IMR-90 (cell line): ENCODE measurements at regions not wholly inside any gene's neighbourhood (a gene's known extent, or its start where the extent isn't known, plus 50 kb on each side); places are given as distances from the start of the nearest gene placed in this dataset.

ENCODE experiments used
- ATAC-seq: fragments of 200-7000 bp; cut with Tn5 transposase; 2 replicates; pipeline ENCODE4 v1.9.1; 2020; ENCODE audit warnings: low read depth, mild to moderate bottlenecking, moderate library complexity
- BruUV-seq: library from RNA; stranded (reverse); fragments of 400-500 nt; replicated peaks from 2 replicates; lab custom pipeline; 2021; lab: Mats Ljungman, UMichigan
- CTCF ChIA-PET: fragments of 300-600 bp; formaldehyde crosslinking; extraction: SDS; loops from one replicate; lab custom pipeline; 2021; ENCODE audit warnings: antibody characterized with exemption; lab: Yijun Ruan, JAX
- POLR2A ChIA-PET: fragments of 300-600 bp; sonication (Branson Sonifier 250); formaldehyde crosslinking; loops from one replicate; lab custom pipeline; 2022; ENCODE audit warnings: antibody characterized with exemption; ENCODE audit not compliant: unreplicated experiment; lab: Charles Lee
- DNase-seq: peaks from one replicate; pipeline ENCODE4 v3.0.0; 2013
- H2AFZ ChIP-seq: replicated peaks from 2 replicates; pipeline ENCODE3; 2013; ENCODE audit warnings: low read length, mild to moderate bottlenecking; ENCODE audit not compliant: poor library complexity
- H2AK5ac ChIP-seq: 2 replicates; pipeline ENCODE4 v1.6.1; 2013; ENCODE audit warnings: low read depth, low read length, inconsistent platforms
- H2AK9ac ChIP-seq: replicated peaks from 2 replicates; pipeline ENCODE3; 2013; ENCODE audit warnings: mild to moderate bottlenecking, low read depth, low read length, moderate library complexity; ENCODE audit not compliant: poor library complexity
- H2BK120ac ChIP-seq: 2 replicates; pipeline ENCODE4 v1.6.1; 2013; ENCODE audit warnings: low read depth, low read length, inconsistent platforms
- H2BK15ac ChIP-seq: 3 replicates; pipeline ENCODE4 v1.6.1; 2013; ENCODE audit warnings: low read depth, low read length, inconsistent platforms
- H2BK20ac ChIP-seq: 2 replicates; pipeline ENCODE4 v1.6.1; 2013; ENCODE audit warnings: low read depth, mild to moderate bottlenecking, inconsistent platforms, low read length, moderate library complexity
- H2BK5ac ChIP-seq: 2 replicates; pipeline ENCODE4 v1.6.1; 2013; ENCODE audit warnings: mild to moderate bottlenecking, low read depth, low read length, inconsistent platforms; ENCODE audit not compliant: poor library complexity, severe bottlenecking
- H3K14ac ChIP-seq: replicated peaks from 2 replicates; pipeline ENCODE4 v1.6.1; 2013; ENCODE audit warnings: low read depth, low read length, inconsistent platforms
- H3K18ac ChIP-seq: 2 replicates; pipeline ENCODE4 v1.6.1; 2013; ENCODE audit warnings: low read depth, low read length, control low read depth
- H3K23ac ChIP-seq: 2 replicates; pipeline ENCODE4 v1.6.1; 2013; ENCODE audit warnings: low read depth, low read length, inconsistent platforms
- H3K27ac ChIP-seq: 2 replicates; pipeline ENCODE4 v1.5.1; 2013; ENCODE audit warnings: mild to moderate bottlenecking, control low read depth, low read length; ENCODE audit not compliant: insufficient read depth
- H3K27me3 ChIP-seq: 2 replicates; pipeline ENCODE4 v1.6.1; 2013; ENCODE audit warnings: low read length; ENCODE audit not compliant: control insufficient read depth, insufficient read depth
- H3K36me3 ChIP-seq: 2 replicates; pipeline ENCODE4 v1.6.1; 2013; ENCODE audit warnings: low read length, mixed read lengths; ENCODE audit not compliant: control insufficient read depth, insufficient read depth
- H3K4ac ChIP-seq: 2 replicates; pipeline ENCODE4 v1.6.1; 2013; ENCODE audit warnings: low read depth, low read length, inconsistent platforms
- H3K4me1 ChIP-seq: 2 replicates; pipeline ENCODE4 v1.6.1; 2013; ENCODE audit warnings: low read length, mixed read lengths; ENCODE audit not compliant: control insufficient read depth, insufficient read depth
- H3K4me2 ChIP-seq: 2 replicates; pipeline ENCODE4 v1.6.1; 2013; ENCODE audit warnings: low read depth, mild to moderate bottlenecking, control low read depth, low read length, moderate library complexity
- H3K4me3 ChIP-seq: 2 replicates; pipeline ENCODE4 v1.5.1; 2013; ENCODE audit warnings: low read depth, mild to moderate bottlenecking, control low read depth, low read length, moderate library complexity; ENCODE audit not compliant: insufficient read depth
- H3K56ac ChIP-seq: 2 replicates; pipeline ENCODE4 v1.6.1; 2013; ENCODE audit warnings: low read length, inconsistent platforms; ENCODE audit not compliant: insufficient read depth; ENCODE audit errors: extremely low read depth
- H3K79me1 ChIP-seq, 2 experiments: 2 replicates each; pipeline ENCODE4 v1.6.1; 2013; ENCODE audit warnings: low read length in 2 of 2, inconsistent platforms in 1 of 2, low read depth in 1 of 2
- H3K9ac ChIP-seq: 2 replicates; pipeline ENCODE4 v1.6.1; 2013; ENCODE audit warnings: low read depth, low read length, control low read depth
- H3K9me1 ChIP-seq: 2 replicates; pipeline ENCODE4 v1.6.1; 2013; ENCODE audit warnings: low read length, inconsistent platforms; ENCODE audit not compliant: insufficient read depth
- H3K9me3 ChIP-seq: 2 replicates; pipeline ENCODE4 v1.6.1; 2013; ENCODE audit warnings: low read length; ENCODE audit not compliant: control insufficient read depth, insufficient read depth
- H4K20me1 ChIP-seq: 2 replicates; pipeline ENCODE4 v1.6.1; 2013; ENCODE audit warnings: low read length, inconsistent platforms; ENCODE audit not compliant: insufficient read depth
- H4K5ac ChIP-seq: 2 replicates; pipeline ENCODE4 v1.6.1; 2013; ENCODE audit warnings: mild to moderate bottlenecking, low read depth, low read length, control low read depth
- H4K8ac ChIP-seq, 2 experiments: 2 replicates each; pipeline ENCODE4 v1.6.1; 2013; ENCODE audit warnings: low read depth in 2 of 2, low read length in 2 of 2, control low read depth in 1 of 2, inconsistent platforms in 1 of 2
- H4K91ac ChIP-seq: 2 replicates; pipeline ENCODE4 v1.6.1; 2013; ENCODE audit warnings: low read depth, low read length, inconsistent platforms; ENCODE audit not compliant: insufficient read depth
- BHLHE40 ChIP-seq: fragments of 150-350 bp; IDR thresholded peaks from 2 replicates; pipeline ENCODE4 v1.6.1; 2016; ENCODE audit warnings: mild to moderate bottlenecking, low read depth, low read length
- CHD1 ChIP-seq: IDR thresholded peaks from 2 replicates; pipeline ENCODE4 v1.6.1; 2012; ENCODE audit warnings: low read depth, low read length, improper control_type of control experiment
- FOS ChIP-seq: fragments of 150-350 bp; IDR thresholded peaks from 2 replicates; pipeline ENCODE4 v1.6.1; 2016; ENCODE audit warnings: low read depth, low read length
- RAD21 ChIP-seq: IDR thresholded peaks from 2 replicates; pipeline ENCODE4 v1.6.1; 2012; ENCODE audit warnings: low read length, improper control_type of control experiment
- RCOR1 ChIP-seq: IDR thresholded peaks from 2 replicates; pipeline ENCODE4 v1.6.1; 2012; ENCODE audit warnings: mild to moderate bottlenecking, low read length, improper control_type of control experiment; ENCODE audit not compliant: insufficient replicate concordance
- RFX5 ChIP-seq: IDR thresholded peaks from 2 replicates; pipeline ENCODE4 v1.8.0; 2012; ENCODE audit warnings: low read depth, mild to moderate bottlenecking, low read length, moderate library complexity
- SMC3 ChIP-seq: fragments of 150-350 bp; IDR thresholded peaks from 2 replicates; pipeline ENCODE4 v1.6.1; 2016; ENCODE audit warnings: low read depth, mild to moderate bottlenecking, antibody characterized with exemption, low read length, moderate library complexity
- USF2 ChIP-seq: fragments of 150-350 bp; IDR thresholded peaks from 2 replicates; pipeline ENCODE4 v1.6.1; 2017; ENCODE audit warnings: mild to moderate bottlenecking, antibody characterized with exemption, low read length, low read depth
- WGBS, 2 experiments: methylation state at CpG; one replicate each; pipeline versions ENCODE4 v1.1.5 to v1.1.7; 2013; ENCODE audit warnings: missing lambda C conversion rate in 2 of 2; ENCODE audit not compliant: insufficient read length in 1 of 2; ENCODE audit errors: extremely low coverage in 2 of 2; 5-methylcytosine and 5-hydroxymethylcytosine counted together
- dilution Hi-C: fragments of 300-500 bp; cut with HindIII; formaldehyde crosslinking; loops from one replicate; pipeline ENCODE4 v1.14.3; 2018; ENCODE audit warnings: low sequenced_read_pairs; ENCODE audit not compliant: unreplicated experiment
- in situ Hi-C: fragments of 300-500 bp; cut with MboI; formaldehyde crosslinking; loops from 3 replicates; pipeline ENCODE4 v1.14.3; 2019; ENCODE audit warnings: low sequenced_read_pairs, inconsistent platforms, mixed read lengths
- intact Hi-C: fragments of 100-400 bp; cut with micrococcal nuclease; formaldehyde crosslinking; loops from 2 replicates; pipeline ENCODE4 v1.10.0; 2022
- TF ChIP-seq, protein P1 (sequence below): fragments of 150-350 bp; IDR thresholded peaks from 2 replicates; pipeline ENCODE4 v1.6.1; 2016; ENCODE audit warnings: low read depth, mild to moderate bottlenecking, low read length, moderate library complexity, borderline replicate concordance
- TF ChIP-seq, protein P2 (sequence below): conservative IDR thresholded peaks from 2 replicates; pipeline ENCODE4 v1.5.1; 2012; ENCODE audit warnings: mild to moderate bottlenecking, low read depth, low read length, improper control_type of control experiment

DNA sequence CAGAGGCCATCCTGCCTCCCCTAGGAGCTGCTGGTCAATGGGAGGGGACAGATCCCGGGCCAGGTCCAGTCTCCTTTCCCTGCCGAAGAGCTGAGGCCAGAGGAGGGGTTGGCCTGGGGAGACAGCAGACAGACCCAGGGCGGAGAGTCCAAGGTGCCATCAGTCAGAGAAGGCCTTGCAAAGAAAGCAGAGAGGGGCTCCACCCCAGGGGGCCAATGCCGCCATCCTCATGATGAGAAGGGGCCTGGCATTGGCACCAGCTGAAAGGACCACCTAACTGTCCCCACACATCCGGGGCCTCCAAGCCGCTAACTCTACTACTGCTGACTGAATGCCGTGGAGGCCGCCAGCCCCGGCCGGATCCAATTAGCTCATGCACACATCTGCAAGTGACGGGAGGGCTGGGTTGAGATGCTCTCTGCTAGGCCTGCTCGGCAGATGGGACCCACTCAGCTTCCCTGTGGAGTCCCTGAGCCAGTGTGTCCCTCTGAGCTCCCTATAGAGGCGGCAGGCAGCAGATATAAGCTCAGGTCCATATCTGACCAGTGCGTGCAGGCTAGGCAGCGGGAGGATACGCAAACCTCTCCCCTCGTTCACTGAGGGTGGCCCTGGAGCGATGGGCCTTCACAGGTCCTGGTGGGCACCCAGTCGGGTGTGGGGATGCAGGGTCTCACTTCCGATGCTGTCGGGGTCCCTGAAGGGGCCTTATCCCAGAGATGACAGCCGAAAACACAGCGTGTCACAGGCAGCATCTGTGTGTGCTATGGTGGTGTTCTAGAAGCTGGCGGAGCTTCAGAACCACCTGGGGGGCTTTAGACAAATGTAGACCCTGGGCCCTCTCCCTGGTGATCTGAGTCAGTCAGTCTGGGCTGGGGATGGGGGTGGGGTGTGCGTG lies 183.9 kb downstream of the CTTN start (continued):
- TF ChIP-seq, protein P1, sequence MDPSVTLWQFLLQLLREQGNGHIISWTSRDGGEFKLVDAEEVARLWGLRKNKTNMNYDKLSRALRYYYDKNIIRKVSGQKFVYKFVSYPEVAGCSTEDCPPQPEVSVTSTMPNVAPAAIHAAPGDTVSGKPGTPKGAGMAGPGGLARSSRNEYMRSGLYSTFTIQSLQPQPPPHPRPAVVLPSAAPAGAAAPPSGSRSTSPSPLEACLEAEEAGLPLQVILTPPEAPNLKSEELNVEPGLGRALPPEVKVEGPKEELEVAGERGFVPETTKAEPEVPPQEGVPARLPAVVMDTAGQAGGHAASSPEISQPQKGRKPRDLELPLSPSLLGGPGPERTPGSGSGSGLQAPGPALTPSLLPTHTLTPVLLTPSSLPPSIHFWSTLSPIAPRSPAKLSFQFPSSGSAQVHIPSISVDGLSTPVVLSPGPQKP = no peak

GRCh38 chr11:70582886-70583641 lies 184.7 kb downstream of the CTTN start:
- Histone ChIP-seq H3K9ac (no peak overlapping the region), H3K4me2 (no peak overlapping the region), H2AK9ac (no peak overlapping the region), H2BK15ac (no peak overlapping the region), H3K4me1 (no peaks in the 10 kb centered on the region), H3K36me3 (no peaks in the 10 kb centered on the region), H4K8ac (no peak overlapping the region), H3K9me3 (no peaks in the 10 kb centered on the region; the same call in 1 of the 2 replicates), H2BK5ac (no peak overlapping the region), H3K4me3 (no peak overlapping the region), H3K4ac (no peak overlapping the region), H4K5ac (no peak overlapping the region), H2BK120ac (no peak overlapping the region), H3K27ac (no peak overlapping the region), H2BK20ac (no peak overlapping the region), H3K56ac (no peak overlapping the region), H2AK5ac (no peak overlapping the region), H3K27me3 (no peaks in the 10 kb centered on the region; the same call in 1 of the 2 replicates), H2AFZ (no peak overlapping the region), H4K20me1 (no peaks in the 10 kb centered on the region; the same call in 1 of the 2 replicates), H4K91ac (no peak overlapping the region), H3K23ac (no peak overlapping the region), H3K18ac (no peak overlapping the region), H3K9me1 (no peaks in the 10 kb centered on the region), H3K14ac (no peak overlapping the region), H3K79me1 (no peaks in the 10 kb centered on the region)
- no TSS peak for BruUV-seq
- CTCF ChIA-PET = no interaction called here
- in situ Hi-C loops = no loop called here
- no peak for DNase-seq
- intact Hi-C loops = loop anchor here (10.0 kb wide), 1 partner anchor 58 kb away; no protein-coding TSS in a partner anchor
- WGBS, 2 experiments = 72% methylated on average over 10 of the region's 15 CpGs; no CpG with 5 or more reads in 1 of the 2 experiments
- ATAC-seq = no peak
- POLR2A ChIA-PET = no interaction called here
- dilution Hi-C loops = no loop called here
- TF ChIP-seq RFX5 (no peak), SMC3 (no peak), RAD21 (no peak), USF2 (no peak), BHLHE40 (no peak), RCOR1 (no peak), CHD1 (no peak), FOS (no peak)
- TF ChIP-seq, protein P2, sequence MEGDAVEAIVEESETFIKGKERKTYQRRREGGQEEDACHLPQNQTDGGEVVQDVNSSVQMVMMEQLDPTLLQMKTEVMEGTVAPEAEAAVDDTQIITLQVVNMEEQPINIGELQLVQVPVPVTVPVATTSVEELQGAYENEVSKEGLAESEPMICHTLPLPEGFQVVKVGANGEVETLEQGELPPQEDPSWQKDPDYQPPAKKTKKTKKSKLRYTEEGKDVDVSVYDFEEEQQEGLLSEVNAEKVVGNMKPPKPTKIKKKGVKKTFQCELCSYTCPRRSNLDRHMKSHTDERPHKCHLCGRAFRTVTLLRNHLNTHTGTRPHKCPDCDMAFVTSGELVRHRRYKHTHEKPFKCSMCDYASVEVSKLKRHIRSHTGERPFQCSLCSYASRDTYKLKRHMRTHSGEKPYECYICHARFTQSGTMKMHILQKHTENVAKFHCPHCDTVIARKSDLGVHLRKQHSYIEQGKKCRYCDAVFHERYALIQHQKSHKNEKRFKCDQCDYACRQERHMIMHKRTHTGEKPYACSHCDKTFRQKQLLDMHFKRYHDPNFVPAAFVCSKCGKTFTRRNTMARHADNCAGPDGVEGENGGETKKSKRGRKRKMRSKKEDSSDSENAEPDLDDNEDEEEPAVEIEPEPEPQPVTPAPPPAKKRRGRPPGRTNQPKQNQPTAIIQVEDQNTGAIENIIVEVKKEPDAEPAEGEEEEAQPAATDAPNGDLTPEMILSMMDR = no peak
